NCI-H82 treated with DMSO at 0.1 percent for 48 hours (cell line): ENCODE measurements at regions not wholly inside any gene's neighbourhood (a gene's known extent, or its start where the extent isn't known, plus 50 kb on each side); places are given as distances from the start of the nearest gene placed in this dataset.
"Not testable (repeated sequence)": the region's sequence is repeated elsewhere in the genome, so short reads cannot be mapped to it uniquely, and the experiment has no call there.

Experiments
- DNase-seq: peaks from one replicate; lab custom pipeline; 2025; ENCODE audit not compliant: unreplicated experiment; lab: John Stamatoyannopoulos, UW

DNA sequence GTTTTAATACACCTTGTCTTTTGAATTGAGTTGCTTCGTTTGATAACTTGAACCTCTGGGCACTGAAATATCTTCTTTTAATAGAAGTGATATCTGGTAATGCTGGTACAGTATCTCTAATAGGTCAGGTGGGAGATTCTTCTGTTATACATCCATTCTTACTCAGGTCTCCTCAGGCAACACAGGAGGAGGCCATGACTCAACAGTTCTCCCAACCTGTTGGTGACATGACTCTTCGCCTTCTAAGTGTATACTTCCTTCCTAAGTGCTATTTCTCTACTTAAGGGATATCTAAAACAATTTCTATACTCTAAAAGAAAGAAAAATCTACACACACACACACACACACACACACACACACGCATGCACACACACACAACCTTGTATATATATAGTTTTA is 509.1 kb downstream of the PCNX1 start:
- DNase-seq: no peak

DNA sequence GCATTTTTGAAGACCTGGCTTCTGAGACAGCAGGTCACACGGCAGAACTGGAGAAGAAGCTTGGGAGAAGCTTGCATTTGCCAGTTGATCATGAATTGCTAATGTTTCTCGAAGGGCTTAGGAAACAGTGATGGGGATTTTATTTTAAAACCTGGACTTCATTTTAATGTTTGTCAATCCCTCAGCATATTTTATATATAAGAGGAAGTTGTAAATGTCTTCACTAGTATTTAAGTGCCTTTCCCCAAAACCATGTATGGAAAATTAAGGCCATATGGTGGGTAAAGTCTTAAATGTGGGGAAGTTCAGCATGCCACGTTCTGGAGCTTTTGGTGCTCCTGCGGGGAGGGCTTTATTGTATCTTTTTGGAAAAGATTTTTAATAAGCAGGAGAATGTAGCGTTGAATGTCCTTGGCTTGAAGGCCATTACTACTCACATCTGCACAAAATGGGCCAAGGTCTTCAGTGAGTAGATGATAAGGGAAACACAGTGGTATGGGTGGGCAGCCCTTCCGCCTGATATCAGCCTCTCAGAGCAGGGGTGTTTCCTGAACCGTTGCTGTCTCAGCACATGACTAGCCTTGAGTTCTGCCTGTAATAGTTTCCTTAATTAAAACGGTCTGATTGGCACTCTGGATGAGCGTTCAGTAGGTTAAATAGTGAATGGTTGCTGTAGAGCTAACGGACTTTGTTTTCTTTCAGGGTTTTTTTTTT is 511.4 kb downstream of the PCNX1 start:
- DNase-seq: no peak

DNA sequence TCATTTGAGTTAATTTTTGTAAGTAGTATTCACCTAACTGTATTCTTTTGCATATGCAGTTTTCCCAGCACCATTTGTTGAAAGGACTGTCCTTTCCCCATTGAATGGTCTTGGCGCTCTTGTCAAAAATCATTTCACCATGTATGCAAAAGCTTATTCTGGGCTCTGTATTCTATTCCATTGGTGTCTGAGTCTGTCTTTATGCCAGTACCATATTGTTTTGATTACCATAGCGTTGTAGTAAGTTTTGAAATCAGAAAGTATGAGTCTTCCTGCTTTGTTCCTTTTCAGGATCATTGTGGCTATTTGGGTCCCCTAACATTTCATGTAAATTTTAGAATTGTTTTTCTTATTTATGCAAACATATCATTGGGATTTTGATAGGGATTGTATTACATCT is 508.7 kb upstream of the RGS6 start:
- no peak for DNase-seq

DNA sequence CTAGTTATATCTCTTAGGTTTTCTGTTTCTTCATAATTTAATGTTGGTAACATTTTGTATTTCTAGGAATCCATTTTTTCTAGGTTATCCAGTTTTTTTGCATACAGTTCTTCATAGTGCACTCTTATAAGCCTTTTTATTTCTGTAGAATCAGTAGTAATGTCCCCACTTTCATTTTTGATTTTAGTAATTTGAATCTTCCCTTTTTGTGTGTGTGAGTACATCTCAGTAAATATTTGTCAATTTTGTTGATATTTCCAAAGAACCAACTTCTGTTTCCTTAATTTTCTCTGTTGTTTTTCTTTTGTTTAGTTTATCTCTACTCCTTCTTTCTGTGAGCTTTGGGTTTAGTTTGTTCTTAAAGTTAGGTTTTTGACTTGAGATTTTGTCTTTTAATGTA is 507.3 kb upstream of the RGS6 start:
- DNase-seq: no peak

DNA sequence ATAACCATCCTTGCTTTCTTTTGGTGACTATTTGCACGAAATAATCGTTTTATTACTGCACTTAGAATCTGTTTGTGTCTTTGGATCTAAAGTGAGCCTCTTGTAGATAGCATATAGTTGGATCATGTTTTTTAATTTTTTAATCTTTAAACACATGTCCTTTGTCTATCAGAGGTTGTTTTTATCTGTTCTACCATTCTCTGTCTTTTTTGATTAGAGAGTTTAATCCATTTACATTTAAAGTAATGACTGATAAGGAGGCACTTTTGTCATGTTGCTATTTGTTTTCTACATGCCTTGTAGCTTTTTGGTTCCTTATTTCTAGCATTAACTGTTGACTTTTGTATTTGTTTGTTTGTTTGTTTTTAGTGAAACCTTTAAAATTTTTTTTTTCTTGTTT is 506.2 kb upstream of the RGS6 start:
- no peak for DNase-seq

DNA sequence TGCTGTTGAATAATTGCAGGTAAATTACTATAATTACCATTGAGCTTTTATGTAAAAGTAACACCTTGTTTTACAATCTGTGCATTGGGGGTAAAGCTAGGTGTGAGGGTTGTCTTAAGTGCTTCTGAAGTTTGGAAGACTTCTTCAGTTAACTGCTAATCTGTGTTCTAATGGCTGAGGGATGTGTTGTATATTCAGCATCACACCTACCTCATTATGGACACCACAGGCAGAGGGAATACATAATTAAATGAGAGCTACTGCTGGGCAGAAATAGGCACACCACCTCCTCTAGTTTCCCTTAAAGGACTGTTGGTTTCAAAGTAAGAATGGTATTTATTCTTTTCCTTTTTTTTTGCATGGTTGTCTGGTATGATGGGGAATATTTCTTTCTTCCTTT is 502.3 kb upstream of the RGS6 start:
- DNase-seq: no peak

DNA sequence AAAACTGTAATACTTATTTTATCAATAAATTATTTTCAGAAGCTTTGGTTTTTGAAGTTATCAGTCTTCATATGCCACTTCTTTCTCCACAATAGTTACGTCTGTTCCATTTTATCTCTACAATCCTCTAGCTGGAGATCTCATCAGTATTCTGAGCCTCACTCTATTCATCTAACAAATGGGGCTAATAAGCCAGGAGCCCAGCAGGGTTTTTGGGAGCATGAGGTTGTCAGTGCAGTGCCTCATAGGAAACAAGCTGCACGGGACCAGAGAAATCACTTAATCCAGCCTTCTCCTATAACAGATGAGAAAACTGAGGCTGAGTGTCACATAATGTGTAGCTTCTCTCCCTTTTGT is 501.9 kb upstream of the RGS6 start:
- no peak for DNase-seq

DNA sequence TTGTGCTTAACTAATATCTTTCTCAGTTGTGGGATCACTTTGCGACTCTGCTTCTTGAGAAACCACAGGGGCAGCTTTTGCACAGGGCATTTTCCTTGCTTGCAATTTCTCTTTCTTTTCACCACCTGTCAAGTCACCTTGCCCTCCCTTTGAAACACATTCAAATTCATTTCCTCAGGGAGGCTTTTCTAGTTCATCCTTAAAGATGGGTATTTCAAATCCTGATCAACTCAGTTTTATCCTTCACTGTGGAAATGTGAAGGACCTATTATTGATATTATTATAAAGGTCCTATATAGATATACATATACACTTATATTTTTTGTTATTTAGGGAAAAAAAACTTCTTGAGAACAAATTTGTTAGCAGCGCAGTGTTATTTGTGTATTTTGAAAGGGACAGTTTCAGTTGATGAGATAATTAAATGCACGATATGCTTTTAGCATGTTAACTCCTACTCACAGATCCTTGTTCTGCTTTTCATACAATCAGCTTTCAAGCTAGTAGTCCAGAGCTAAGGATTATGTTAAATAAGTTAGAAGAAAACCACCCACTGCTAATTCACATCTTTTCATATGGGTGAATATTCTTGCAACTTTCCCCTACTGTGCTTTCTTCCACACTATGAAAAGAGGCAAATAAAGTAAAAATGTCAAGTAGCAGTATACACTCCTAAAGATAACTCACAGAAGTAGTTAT is 501.4 kb upstream of the RGS6 start:
- DNase-seq: no peak

DNA sequence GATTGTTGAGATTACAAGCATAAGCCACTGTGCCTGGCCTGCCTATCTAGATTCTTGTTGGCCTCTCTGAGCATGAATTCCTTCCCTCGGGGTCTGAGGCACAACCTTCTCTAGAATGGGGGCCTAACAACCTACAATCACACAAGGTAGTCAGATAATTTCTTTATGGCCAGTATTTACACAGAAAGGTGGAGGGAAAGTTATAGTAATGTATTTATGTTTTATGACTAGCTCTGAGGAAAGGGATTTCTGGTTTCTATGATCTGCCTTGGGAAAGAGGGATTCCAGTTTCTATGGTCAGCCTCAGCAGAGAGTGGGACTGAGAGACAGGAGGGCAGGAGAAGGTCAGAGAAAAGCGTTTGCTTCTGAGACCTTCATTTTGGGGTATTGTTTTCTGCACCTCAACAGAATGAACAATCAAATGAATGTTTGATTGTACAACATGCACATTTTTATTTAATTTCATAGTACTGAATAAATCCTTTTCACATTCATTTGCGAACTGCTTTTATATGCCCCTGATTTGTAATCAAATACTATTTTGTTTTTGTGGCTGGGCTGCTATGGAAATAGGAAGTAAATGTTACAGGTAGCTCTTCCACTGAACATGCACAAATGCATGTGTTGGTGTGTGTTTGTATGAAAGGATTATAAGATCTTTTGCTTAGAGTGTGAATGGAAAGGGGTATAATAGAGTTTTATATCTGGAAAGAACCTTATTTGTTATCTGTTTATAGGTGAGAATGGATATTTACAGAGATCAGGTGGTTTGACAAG is 499.7 kb upstream of the RGS6 start:
- DNase-seq: no peak

DNA sequence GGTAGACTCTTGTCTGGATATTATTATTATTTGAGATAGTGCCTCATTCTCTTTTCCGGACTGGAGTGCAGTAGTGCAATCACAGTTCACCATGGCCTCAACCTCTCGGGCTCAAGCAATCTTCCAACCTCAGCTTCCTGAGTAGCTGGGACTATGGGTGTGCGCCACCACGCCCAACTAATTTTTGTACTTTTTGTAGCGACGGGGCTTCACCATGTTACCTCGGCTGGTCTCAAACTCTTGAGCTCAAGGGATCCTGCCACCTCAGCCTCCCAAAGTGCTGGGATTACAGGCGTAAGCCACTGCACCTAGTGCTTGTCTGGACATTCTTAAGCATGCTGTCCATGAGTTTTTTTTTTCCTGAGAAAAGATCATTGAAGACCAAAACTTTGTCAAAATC is 498.9 kb upstream of the RGS6 start:
- DNase-seq: no peak

DNA sequence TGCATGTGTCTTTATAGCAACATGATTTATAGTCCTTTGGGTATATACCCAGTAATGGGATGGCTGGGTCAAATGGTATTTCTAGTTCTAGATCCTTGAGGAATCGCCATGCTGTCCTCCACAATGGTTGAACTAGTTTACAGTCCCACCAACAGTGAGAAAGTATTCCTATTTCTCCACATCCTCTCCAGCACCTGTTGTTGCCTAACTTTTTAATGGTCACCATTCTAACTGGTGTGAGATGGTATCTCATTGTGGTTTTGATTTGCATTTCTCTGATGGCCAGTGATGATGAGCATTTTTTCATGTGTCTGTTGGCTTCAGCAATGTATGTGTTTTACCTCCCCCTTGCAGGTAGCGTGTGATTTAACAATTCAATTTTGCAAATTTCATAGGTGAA is 496.6 kb upstream of the RGS6 start:
- DNase-seq: not testable (repeated sequence)

DNA sequence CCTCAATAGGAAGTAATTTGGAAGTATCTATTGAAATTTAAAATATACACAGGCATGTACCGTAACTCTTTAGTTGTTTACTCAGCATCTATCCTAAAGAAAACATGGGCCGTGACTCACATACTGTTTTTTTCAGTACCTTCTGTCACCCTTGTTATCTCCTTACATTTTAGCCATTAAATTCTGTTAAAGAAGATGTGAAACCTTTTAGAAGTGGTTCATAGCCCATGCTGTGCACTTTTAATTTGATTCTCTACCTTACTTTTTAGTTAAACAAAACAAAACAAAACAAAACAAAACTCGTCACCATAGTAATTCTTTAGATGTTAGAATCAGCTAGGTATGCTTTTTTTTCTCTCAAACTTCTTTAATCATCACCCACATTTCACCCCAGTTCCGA is 494.4 kb upstream of the RGS6 start:
- no peak for DNase-seq

DNA sequence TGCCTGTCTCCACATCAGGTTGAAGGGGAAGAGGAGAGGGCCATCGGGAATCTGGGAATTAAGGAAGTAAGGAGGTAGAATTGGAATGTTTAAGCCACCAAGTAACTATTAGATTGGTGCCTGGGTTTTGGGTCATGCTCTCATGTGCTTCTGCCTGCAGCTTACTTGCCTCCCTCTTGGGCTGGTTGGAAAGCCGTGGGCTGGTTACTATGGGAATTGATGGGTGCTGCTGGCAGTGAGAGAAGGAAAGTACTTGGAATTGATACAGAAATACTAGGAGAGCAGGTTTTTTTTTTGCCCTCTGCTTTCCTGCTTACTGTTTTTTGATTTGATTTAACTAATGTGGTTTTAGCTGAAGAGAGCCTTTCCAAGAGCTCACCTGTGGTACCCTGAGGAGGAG is 493.5 kb upstream of the RGS6 start:
- DNase-seq: no peak

DNA sequence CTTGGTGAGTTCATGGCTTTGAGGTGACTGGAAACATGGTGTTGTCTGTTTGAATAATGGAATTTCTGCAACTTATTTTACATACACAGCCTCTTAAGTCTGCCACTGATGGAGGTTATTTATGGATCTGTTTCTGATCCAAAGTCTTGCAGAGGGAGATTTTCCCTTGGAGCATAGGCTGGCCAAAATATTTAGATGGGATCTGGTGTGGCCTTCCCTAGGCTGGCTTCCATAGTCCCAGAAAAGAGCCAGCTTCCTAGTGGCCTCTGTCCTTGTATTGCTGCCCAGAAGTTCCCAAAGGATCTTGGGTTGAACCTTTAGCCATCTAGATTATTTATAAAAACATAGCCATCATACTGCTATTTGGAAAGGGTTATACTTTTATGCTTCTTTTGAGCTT is 491.1 kb upstream of the RGS6 start:
- no peak for DNase-seq

DNA sequence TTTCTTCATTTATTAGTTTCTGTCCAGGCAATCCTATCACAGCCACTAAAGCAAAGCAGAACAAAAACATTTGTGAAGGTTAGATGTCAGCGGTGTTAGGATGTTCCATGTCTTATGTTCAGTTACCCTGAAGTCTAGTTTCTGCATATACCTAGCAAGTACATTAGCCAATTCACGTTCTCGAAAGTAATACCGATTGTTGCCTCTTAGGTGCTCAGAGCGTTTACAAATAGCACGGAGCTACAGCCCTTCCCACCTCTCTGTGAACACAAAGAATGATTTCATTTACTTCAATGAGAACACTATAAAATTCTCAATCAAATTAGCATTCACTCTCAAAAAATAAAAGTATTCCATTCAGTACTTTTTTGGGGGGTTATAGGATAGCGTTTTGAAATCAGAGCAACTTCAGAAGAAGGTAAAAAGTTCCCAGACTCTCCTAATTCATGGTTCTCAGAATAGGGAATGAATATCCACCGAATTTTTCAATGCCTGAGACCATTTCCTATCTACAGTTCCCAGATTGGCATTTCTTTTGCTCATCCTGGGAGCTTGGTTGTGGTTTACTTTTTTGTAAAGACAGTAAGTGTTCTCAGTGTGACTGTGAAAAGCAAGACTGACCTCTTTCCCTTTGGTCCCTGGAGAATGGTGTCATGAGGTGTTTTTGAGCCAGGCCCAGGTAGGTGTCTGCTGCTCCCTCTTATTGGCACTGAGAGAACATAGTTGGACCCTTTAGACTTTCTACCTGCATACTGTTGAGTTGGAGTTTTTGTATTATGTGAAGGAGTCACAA is 488.0 kb upstream of the RGS6 start:
- DNase-seq: no peak

DNA sequence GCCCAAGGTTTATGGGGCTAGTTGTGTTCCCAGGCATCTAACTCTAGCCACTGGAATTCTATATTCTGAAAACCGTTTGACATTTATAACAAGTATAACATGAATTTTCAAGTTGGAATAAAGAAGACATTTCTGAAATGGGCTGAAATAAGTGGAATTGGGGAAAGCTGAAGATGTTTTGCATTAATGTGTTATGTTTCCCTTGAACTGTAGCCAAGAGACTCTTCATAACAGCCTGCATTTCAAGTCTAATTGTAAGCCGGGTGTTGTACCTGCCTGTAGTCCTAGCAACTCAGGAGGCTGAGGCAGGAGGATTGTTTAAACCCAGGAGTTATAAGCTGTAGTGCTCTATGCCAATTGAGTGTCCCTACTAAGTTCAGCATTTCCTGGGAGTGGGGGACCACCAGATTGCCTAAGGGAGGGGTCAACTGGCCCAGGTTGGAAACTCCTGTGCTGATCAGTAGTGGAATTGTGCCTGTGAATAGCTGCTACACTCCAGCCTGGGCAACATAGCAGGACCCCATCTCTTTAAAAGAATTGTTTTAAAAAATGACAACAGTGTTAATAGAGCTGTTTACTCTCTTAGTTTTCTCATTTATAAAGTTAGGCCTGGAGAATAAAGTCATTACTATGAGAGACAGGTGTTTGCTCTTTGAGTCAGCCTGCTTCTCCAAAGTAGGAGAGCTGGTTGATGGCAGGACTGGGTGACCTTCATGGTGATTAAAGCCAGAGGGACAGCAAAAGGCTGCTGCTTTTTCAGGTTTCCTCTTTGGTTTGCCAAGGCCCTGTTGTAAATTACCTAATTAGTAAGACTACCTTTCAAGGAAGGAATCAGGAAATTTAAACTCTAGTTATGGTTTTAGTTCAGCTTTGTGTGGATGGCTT is 483.6 kb upstream of the RGS6 start:
- no peak for DNase-seq

DNA sequence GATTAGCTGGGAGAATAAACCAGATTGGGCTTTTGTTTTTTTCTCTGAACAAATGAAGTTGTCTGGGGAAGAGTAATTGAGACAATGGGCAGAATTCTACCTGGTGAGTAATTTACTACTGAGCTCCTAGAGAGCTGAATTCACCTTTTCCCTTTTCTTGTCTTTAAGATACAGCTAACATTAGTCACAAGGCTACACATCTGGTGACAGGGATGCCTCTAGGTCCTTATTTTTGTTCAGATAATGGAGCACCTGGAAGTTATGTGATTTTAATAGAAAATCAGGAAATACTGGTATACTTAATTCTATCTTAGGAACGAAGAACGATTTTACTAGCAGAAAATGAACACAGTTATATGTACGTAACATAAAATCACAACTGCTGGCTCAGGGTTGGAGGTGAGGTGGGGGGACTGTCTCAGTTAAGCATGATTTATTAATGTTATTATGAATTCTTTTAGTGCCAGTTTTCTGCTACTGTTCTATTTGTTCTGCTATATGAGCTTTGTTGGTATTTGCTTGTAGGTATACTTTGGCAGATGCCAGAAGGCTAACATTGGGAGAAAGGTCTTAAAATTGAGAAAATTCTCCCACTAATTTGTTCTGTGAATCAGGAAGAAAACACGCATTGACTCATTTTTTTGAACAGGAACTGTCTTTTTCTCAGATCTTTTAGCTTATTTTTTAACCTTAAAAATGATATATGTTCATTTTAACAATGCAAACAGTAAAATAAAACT is 482.7 kb upstream of the RGS6 start:
- no peak for DNase-seq

DNA sequence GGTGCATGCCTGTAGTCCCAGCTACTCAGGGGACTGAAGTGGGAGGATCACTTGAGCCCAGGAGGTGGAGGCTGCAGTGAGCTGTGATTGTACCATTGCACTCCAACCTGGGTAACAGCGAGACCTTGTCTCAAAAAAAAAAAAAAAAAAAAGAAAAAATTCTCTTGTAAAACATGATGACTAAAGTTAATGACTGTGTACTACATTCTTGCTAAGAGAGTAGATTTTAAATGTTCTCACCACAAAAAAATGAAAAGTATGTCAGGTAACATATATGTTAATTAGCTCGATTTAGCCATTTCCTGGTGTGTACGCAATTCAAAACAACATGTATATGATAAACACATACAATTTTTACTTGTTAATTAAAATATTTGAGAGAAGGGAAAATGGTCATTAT is 480.7 kb upstream of the RGS6 start:
- no peak for DNase-seq

DNA sequence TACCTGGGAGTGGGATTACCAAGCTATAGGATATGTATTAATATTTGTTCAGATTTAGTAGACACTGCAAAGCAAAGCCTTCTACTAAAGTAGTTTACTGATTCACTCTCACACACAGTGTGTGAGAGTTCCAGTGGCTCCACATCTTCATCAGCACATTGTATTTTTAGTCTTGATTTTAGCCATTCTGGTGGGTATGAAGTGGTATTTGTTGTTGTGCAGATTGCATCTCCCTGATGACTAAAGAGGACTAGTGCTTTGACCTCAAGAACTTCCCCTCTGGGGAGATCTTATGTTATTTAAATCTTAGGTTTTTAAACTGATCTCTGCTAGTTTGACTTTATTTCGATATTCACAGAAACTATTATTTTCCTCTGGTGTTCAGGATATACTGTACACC is 479.7 kb upstream of the RGS6 start:
- no peak for DNase-seq

DNA sequence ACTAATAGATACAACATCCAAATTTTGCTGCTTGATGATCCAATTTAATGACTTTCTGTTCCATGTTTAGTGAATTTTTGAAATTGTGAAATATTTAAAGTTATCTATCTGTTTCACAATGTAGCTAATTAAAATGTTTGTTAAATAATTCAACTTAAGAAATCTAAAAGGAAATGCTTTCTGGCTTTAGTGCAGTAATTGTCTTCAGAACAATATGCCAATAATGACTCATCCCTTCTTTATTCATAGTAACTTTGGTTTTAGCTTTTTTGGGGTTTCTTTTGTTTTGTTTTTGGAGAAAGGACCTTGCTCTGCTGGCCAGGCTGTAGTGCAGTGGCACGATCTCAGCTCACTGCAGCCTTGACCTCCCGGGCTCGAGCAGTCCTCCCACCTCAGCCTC is 479.2 kb upstream of the RGS6 start:
- DNase-seq: no peak
